Neural cell (in vitro differentiated cells): ENCODE measurements at regions not wholly inside any gene's neighbourhood (a gene's known extent, or its start where the extent isn't known, plus 50 kb on each side); places are given as distances from the start of the nearest gene placed in this dataset.
A peak's percentile ranks its signal among the peaks of the same experiment; 100 is the strongest.

Experiments
- H2AFZ ChIP-seq: fragments of 200-600, 300-800 bp; sonication (generic), shearing (Covaris generic); 2 replicates; pipeline ENCODE4 v1.6.0; 2014; ENCODE audit warnings: low read depth, mild to moderate bottlenecking, antibody characterized with exemption, low read length, moderate library complexity
- H3F3A ChIP-seq: fragments of 200-600 bp; shearing (Covaris generic); 2 replicates; pipeline ENCODE4 v1.6.1; 2016; ENCODE audit warnings: mild to moderate bottlenecking, moderate library complexity, mixed read lengths, antibody characterized with exemption, low read length; ENCODE audit not compliant: insufficient read depth, poor library complexity, severe bottlenecking
- H3K27ac ChIP-seq: fragments of 200-600, 300-800 bp; sonication (generic), shearing (Covaris generic); 2 replicates; pipeline ENCODE4 v1.5.1; 2014; ENCODE audit warnings: mild to moderate bottlenecking, low read length, moderate library complexity
- H3K27me3 ChIP-seq: fragments of 300-800, 200-600 bp; sonication (generic), shearing (Covaris generic); 2 replicates; pipeline ENCODE4 v1.6.0; 2014; ENCODE audit warnings: mild to moderate bottlenecking, low read depth, low read length, moderate library complexity; ENCODE audit not compliant: insufficient read depth
- H3K36me3 ChIP-seq: fragments of 300-800, 200-600 bp; sonication (generic), shearing (Covaris generic); 2 replicates; pipeline ENCODE4 v1.5.1; 2014; ENCODE audit warnings: mild to moderate bottlenecking, antibody characterized with exemption, low read length, moderate library complexity; ENCODE audit not compliant: insufficient read depth
- H3K4me2 ChIP-seq: fragments of 300-800, 200-600 bp; sonication (generic), shearing (Covaris generic); 2 replicates; pipeline ENCODE4 v1.6.0; 2014; ENCODE audit warnings: mild to moderate bottlenecking, low read length
- H3K4me3 ChIP-seq: fragments of 300-800, 200-600 bp; sonication (generic), shearing (Covaris generic); 2 replicates; pipeline ENCODE4 v1.5.1; 2014; ENCODE audit warnings: mild to moderate bottlenecking, low read length, moderate library complexity
- H3K79me2 ChIP-seq: fragments of 200-600 bp; shearing (Covaris generic); replicated peaks from 2 replicates; pipeline ENCODE4 v1.6.0; 2014; ENCODE audit warnings: mild to moderate bottlenecking, low read length, moderate library complexity; ENCODE audit not compliant: insufficient read depth
- H3K9ac ChIP-seq: fragments of 300-800, 200-600 bp; sonication (generic), shearing (Covaris generic); 2 replicates; pipeline ENCODE4 v1.6.1; 2016; ENCODE audit warnings: mild to moderate bottlenecking, low read length, mixed read lengths
- H3K9me2 ChIP-seq: fragments of 200-600 bp; shearing (Covaris generic); 2 replicates; pipeline ENCODE4 v1.6.1; 2016; ENCODE audit warnings: mild to moderate bottlenecking, low read length, mixed read lengths; ENCODE audit not compliant: insufficient read depth
- H3K9me3 ChIP-seq: fragments of 200-600, 300-800 bp; sonication (generic), shearing (Covaris generic); 2 replicates; pipeline ENCODE4 v1.6.1; 2016; ENCODE audit warnings: mild to moderate bottlenecking, mixed run types, low read length, moderate library complexity, mixed read lengths
- H4K20me1 ChIP-seq: fragments of 200-600 bp; shearing (Covaris generic); 2 replicates; pipeline ENCODE4 v1.6.1; 2016; ENCODE audit warnings: mild to moderate bottlenecking, mixed run types; ENCODE audit not compliant: insufficient read depth
- CTCF ChIP-seq: fragments of 450-650 bp; IDR thresholded peaks from 2 replicates; pipeline ENCODE4 v1.5.1; 2014; ENCODE audit warnings: antibody characterized with exemption, mild to moderate bottlenecking, moderate library complexity; ENCODE audit not compliant: poor library complexity, severe bottlenecking
- EP300 ChIP-seq: fragments of 450-650 bp; conservative IDR thresholded peaks from 2 replicates; pipeline ENCODE4 v1.6.1; 2014; ENCODE audit warnings: antibody characterized with exemption, mild to moderate bottlenecking, moderate library complexity; ENCODE audit not compliant: poor library complexity, severe bottlenecking
- EZH2 ChIP-seq: fragments of 200-600, 300-800 bp; shearing (Covaris generic), sonication (generic); IDR thresholded peaks from 2 replicates; pipeline ENCODE4 v1.6.1; 2014; ENCODE audit warnings: antibody characterized with exemption, low read length, borderline replicate concordance, mild to moderate bottlenecking; ENCODE audit not compliant: insufficient read depth, poor library complexity, severe bottlenecking
- MXI1 ChIP-seq: fragments of 450-650 bp; conservative IDR thresholded peaks from 2 replicates; pipeline ENCODE4 v1.6.1; 2014; ENCODE audit warnings: antibody characterized with exemption, mild to moderate bottlenecking; ENCODE audit not compliant: poor library complexity, severe bottlenecking
- POLR2AphosphoS5 ChIP-seq: IDR thresholded peaks from 2 replicates; pipeline ENCODE4 v1.6.1; 2012
- RAD21 ChIP-seq: fragments of 450-650 bp; conservative IDR thresholded peaks from 2 replicates; pipeline ENCODE4 v1.6.1; 2014; ENCODE audit warnings: antibody characterized with exemption, mild to moderate bottlenecking, moderate library complexity
- REST ChIP-seq: IDR thresholded peaks from 2 replicates; pipeline ENCODE4 v1.6.1; 2012; ENCODE audit warnings: borderline replicate concordance
- SMC3 ChIP-seq: fragments of 450-650 bp; conservative IDR thresholded peaks from 2 replicates; pipeline ENCODE4 v1.6.1; 2014; ENCODE audit warnings: antibody characterized with exemption, mild to moderate bottlenecking, moderate library complexity; ENCODE audit not compliant: poor library complexity
- TAF1 ChIP-seq: IDR thresholded peaks from 2 replicates; pipeline ENCODE4 v1.6.1; 2012; ENCODE audit warnings: low read depth

GRCh38 chr2:176682278-176682677, 413.0 kb downstream of the MTX2 start:
- H3K9ac ChIP-seq, result no peak overlapping the region
- no peak overlapping the region for H3K4me3 ChIP-seq
- H3K79me2 ChIP-seq, result no peaks in the 10 kb centered on the region
- H3K27ac ChIP-seq, result peak overlapping the region; percentile 10
- H3K4me2 ChIP-seq, result no peak overlapping the region
- no peaks in the 10 kb centered on the region for H3K9me2 ChIP-seq
- H3K9me3 ChIP-seq, result no peaks in the 10 kb centered on the region
- H3K27me3 ChIP-seq, result no peaks in the 10 kb centered on the region
- H4K20me1 ChIP-seq, result no peaks in the 10 kb centered on the region
- H2AFZ ChIP-seq, result no peak overlapping the region
- no peaks in the 10 kb centered on the region for H3K36me3 ChIP-seq
- H3F3A ChIP-seq, result no peaks in the 10 kb centered on the region
- TF ChIP-seq EZH2 (no peak), REST (no peak), SMC3 (no peak), CTCF (no peak), POLR2AphosphoS5 (no peak), EP300 (no peak), MXI1 (no peak), TAF1 (no peak), RAD21 (no peak)

- Histone ChIP-seq H3K9ac (no peak overlapping the region), H2AFZ (no peak overlapping the region), H3K9me3 (no peaks in the 10 kb centered on the region), H3K27ac (peak overlapping the region; percentile 54), H3K4me3 (no peak overlapping the region), H4K20me1 (no peaks in the 10 kb centered on the region), H3K36me3 (no peaks in the 10 kb centered on the region), H3K79me2 (no peaks in the 10 kb centered on the region), H3K4me2 (peak overlapping the region; percentile 6), H3K27me3 (no peaks in the 10 kb centered on the region), H3F3A (no peaks in the 10 kb centered on the region), H3K9me2 (no peaks in the 10 kb centered on the region)
- TF ChIP-seq RAD21 (peak; percentile 10), POLR2AphosphoS5 (peak; percentile 40), EP300 (peak; percentile 75), EZH2 (no peak), TAF1 (no peak), MXI1 (no peak), SMC3 (no peak), CTCF (peak; percentile 8), REST (peak; percentile 88)
Measured at GRCh38 chr2:176683618-176684111, 414.4 kb downstream of the MTX2 start.
